NB4 (cell line): ENCODE measurements at regions not wholly inside any gene's neighbourhood (a gene's known extent, or its start where the extent isn't known, plus 50 kb on each side); places are given as distances from the start of the nearest gene placed in this dataset.

Source experiments
- DNase-seq: peaks from one replicate; pipeline ENCODE4 v3.0.0; 2010; ENCODE audit warnings: low read depth
- H3K4me3 ChIP-seq: one replicate; pipeline ENCODE4 v1.5.1; 2011; ENCODE audit warnings: mild to moderate bottlenecking, low read depth, low read length, moderate library complexity
- MYC ChIP-seq: IDR thresholded peaks from 2 replicates; pipeline ENCODE4 v1.6.1; 2011; ENCODE audit warnings: low read depth, low read length
- POLR2A ChIP-seq: IDR thresholded peaks from 2 replicates; pipeline ENCODE4 v1.6.1; 2011; ENCODE audit warnings: mild to moderate bottlenecking; ENCODE audit not compliant: insufficient read length; ENCODE audit errors: extremely low read depth
- TF ChIP-seq, protein P1 (sequence below): IDR thresholded peaks from one replicate; pipeline ENCODE4 v1.5.1; 2012; ENCODE audit warnings: low read depth, low read length
- TF ChIP-seq, protein P2 (sequence below): IDR thresholded peaks from 2 replicates; pipeline ENCODE4 v1.6.1; 2011; ENCODE audit warnings: low read depth, low read length

DNA sequence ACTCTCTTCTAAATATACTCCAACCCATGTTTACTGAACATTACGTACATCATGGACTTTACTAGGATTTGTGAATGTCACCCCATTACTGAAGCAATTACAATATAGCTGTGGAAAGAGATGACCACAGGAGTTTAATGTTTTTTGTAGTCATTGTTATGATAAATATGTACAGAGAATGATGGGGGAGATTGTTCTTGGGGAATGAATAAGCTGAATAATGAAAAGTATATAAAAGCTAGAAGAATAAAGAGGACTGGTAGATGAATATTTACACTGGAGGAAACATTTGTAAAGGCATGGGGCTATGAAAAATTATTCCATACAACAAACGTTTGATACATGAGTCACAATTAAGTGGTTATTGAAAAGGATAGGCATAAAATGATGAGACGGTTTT lies 340.9 kb downstream of the SEMA3D start:
- TF ChIP-seq, protein P1, sequence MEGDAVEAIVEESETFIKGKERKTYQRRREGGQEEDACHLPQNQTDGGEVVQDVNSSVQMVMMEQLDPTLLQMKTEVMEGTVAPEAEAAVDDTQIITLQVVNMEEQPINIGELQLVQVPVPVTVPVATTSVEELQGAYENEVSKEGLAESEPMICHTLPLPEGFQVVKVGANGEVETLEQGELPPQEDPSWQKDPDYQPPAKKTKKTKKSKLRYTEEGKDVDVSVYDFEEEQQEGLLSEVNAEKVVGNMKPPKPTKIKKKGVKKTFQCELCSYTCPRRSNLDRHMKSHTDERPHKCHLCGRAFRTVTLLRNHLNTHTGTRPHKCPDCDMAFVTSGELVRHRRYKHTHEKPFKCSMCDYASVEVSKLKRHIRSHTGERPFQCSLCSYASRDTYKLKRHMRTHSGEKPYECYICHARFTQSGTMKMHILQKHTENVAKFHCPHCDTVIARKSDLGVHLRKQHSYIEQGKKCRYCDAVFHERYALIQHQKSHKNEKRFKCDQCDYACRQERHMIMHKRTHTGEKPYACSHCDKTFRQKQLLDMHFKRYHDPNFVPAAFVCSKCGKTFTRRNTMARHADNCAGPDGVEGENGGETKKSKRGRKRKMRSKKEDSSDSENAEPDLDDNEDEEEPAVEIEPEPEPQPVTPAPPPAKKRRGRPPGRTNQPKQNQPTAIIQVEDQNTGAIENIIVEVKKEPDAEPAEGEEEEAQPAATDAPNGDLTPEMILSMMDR, result no peak
- TF ChIP-seq POLR2A, result no peak
- no peak for TF ChIP-seq MYC
- TF ChIP-seq, protein P2, sequence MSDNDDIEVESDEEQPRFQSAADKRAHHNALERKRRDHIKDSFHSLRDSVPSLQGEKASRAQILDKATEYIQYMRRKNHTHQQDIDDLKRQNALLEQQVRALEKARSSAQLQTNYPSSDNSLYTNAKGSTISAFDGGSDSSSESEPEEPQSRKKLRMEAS, result no peak
- no peak overlapping the region for H3K4me3 ChIP-seq
- DNase-seq, result no peak

DNA sequence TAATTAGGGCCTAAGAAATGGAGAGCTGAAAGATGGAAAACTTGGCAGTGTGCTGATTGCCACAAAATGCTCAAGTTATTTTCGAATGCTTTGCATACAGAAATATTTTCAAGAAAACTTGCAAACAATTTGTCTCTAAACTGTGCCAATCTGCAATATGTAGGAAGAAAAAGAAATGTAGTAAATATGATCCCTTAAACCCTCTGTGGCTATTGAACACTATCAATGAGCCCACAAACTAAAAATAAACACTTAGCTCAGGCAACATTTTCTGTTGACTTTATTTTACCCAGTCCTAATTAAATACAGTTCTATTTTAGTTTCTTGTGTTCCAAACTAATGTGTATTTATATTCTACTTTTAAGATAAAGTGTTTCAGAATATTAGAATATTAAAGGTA lies 342.1 kb downstream of the SEMA3D start:
- TF ChIP-seq, protein P2, result no peak
- no peak for TF ChIP-seq POLR2A
- TF ChIP-seq MYC, result no peak
- TF ChIP-seq, protein P1, result no peak
- no peak overlapping the region for H3K4me3 ChIP-seq
- DNase-seq, result no peak

DNA sequence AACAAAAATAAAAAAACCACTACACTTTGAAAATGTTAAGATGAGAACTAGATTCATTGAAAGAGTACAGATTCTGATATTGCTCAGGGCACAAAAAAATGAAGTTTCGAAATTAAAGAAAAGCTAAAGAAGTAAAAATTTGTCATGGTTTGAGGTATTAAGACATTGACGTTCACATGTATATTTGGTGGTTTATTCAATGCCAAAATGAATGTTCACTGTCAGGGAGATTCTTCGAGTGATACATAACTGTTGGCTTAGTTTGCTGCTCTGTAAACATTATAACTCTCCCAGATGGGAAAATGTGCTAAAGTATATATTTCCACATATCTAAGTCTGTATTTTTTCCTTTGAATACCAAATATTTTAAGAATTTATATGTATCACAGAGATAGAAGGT lies 345.0 kb downstream of the SEMA3D start:
- H3K4me3 ChIP-seq, result no peak overlapping the region
- TF ChIP-seq, protein P2, result no peak
- TF ChIP-seq MYC, result no peak
- no peak for TF ChIP-seq POLR2A
- TF ChIP-seq, protein P1, result no peak
- no peak for DNase-seq

DNA sequence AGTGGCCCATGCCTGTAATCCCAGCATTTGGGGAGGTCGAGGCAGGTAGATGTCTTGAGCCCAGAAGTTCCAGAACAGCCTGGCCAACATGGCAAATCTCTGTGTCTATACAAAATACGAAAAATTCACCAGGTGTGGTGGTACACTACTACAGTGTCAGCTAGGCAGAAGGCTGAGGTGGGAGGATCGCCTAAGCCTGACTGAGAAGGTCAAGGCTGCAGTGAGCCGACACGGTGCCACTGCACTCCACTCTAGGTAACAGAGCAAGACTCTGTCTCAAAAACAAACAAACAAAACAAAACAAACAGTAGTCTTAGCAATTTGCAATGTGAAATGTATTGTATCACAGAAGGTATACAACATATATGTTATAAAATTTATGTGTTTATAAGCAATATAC lies 348.0 kb downstream of the SEMA3D start:
- H3K4me3 ChIP-seq, result no peak overlapping the region
- TF ChIP-seq, protein P1, result no peak
- TF ChIP-seq, protein P2, result no peak
- TF ChIP-seq MYC (no peak), POLR2A (no peak)
- no peak for DNase-seq

GRCh38 chr7:84837405-84837804 lies 349.5 kb downstream of the SEMA3D start:
- TF ChIP-seq, protein P2, result no peak
- no peak for TF ChIP-seq MYC
- no peak for TF ChIP-seq POLR2A
- TF ChIP-seq, protein P1, result no peak
- no peak overlapping the region for H3K4me3 ChIP-seq
- DNase-seq, result no peak

DNA sequence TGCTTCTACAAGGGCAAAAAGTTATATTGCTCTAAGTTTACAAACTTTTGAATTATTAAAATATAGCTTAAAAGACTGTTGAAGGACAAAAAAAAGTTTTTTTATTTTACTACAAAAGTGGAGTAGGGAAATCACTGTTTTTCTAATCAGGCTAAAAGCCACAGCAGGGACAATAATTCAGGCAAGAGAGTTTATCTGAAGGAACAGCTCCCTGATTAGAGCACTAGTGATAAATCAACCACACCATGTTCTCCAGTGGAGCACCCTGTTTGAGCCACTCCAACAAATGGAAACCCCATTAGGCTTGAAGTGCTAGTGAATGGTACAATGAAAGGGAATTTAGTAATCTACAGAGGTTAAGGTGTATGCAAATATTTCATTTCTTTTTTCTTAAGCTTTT lies 357.1 kb downstream of the SEMA3D start:
- DNase-seq, result no peak
- TF ChIP-seq MYC, result no peak
- TF ChIP-seq, protein P1, result no peak
- TF ChIP-seq POLR2A, result no peak
- TF ChIP-seq, protein P2, result no peak
- H3K4me3 ChIP-seq, result no peak overlapping the region
